Ishikawa (cell line): ENCODE measurements at regions not wholly inside any gene's neighbourhood (a gene's known extent, or its start where the extent isn't known, plus 50 kb on each side); places are given as distances from the start of the nearest gene placed in this dataset.

Source experiments
- CREB1 ChIP-seq: IDR thresholded peaks from 2 replicates; pipeline ENCODE4 v1.6.1; 2012; ENCODE audit warnings: low read depth
- EGR1 ChIP-seq: IDR thresholded peaks from 2 replicates; pipeline ENCODE4 v1.6.1; 2012
- EP300 ChIP-seq: IDR thresholded peaks from 2 replicates; pipeline ENCODE4 v1.6.1; 2012; ENCODE audit warnings: borderline replicate concordance
- FOXM1 ChIP-seq: IDR thresholded peaks from 2 replicates; pipeline ENCODE4 v1.6.1; 2012; ENCODE audit warnings: low read depth, borderline replicate concordance
- REST ChIP-seq: IDR thresholded peaks from 2 replicates; pipeline ENCODE4 v1.6.1; 2012; ENCODE audit warnings: low read depth, mild to moderate bottlenecking
- TCF12 ChIP-seq: IDR thresholded peaks from 2 replicates; pipeline ENCODE4 v1.6.1; 2012; ENCODE audit warnings: low read depth
- TEAD4 ChIP-seq: IDR thresholded peaks from 2 replicates; pipeline ENCODE4 v1.6.1; 2012
- ZBTB7A ChIP-seq: IDR thresholded peaks from 2 replicates; pipeline ENCODE4 v1.6.1; 2012; ENCODE audit warnings: low read depth
- TF ChIP-seq, protein P1 (sequence below): IDR thresholded peaks from 2 replicates; pipeline ENCODE4 v1.6.1; 2012

- no peak for TF ChIP-seq EP300
- TF ChIP-seq ZBTB7A, result 0 out of 2 replicates have a peak, but pooled peaks have one; percentile 43
- TF ChIP-seq TEAD4, result no peak
- TF ChIP-seq CREB1, result no peak
- TF ChIP-seq TCF12, result no peak
- TF ChIP-seq, protein P1, sequence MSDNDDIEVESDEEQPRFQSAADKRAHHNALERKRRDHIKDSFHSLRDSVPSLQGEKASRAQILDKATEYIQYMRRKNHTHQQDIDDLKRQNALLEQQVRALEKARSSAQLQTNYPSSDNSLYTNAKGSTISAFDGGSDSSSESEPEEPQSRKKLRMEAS, result no peak
- TF ChIP-seq EGR1, result no peak
- no peak for TF ChIP-seq FOXM1
- no peak for TF ChIP-seq REST
These were observed 90.0 kb upstream of the DRD5 start for GRCh38 chr4:9691238-9692065.
